ENCODE measurements at regions not wholly inside any gene's neighbourhood (a gene's known extent, or its start where the extent isn't known, plus 50 kb on each side); places are given as distances from the start of the nearest gene placed in this dataset.
"Not testable (repeated sequence)": the region's sequence is repeated elsewhere in the genome, so short reads cannot be mapped to it uniquely, and the experiment has no call there.

DNA sequence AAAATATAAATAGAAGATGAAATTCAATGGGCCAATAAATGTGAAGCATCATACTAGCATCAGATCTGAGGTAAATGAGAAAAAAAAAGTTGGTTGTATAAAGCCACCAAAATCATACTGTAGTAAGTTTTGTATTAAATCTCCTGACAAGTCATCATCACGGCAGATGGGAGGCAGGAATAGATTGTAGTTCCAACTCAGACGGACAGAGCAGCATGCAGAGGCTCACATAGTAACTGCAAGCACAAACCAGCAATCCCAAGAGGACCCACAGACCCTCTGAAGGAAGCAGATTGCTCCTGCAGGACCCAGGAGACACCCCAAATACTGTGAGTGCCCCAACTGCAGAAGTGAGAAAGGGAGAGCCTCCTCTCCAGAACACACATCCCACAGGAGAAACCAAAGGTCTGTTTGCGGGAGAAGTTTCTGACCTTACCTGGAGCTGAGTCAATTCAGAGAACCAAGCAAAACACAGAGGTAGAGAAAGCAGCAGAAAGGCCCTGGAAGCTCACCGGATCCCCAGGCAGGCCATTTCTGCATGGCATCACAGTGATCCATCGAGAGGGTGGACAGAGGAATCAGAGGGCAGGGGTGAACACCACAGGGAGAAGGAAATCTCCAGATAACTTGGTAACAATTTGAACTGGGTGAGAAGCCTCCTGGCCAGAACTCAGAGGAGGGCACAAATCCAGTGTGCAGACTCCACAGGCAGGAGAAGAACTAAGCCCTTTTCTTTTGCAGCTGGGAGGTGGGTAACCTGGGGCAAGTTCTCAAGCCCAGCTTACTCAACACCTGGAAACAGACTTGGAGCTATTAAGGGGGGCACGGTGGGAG is 141.6 kb upstream of the ARHGEF26 start:
- Mint-ChIP-seq H3K9me3 (peaks cover 42% of the 10 kb centered on the region), H3K4me1 (ENCODE audit: low read depth) (no peaks in the 10 kb centered on the region), H3K4me3 (no peak overlapping the region), H3K27me3 (ENCODE audit: insufficient read depth) (no peaks in the 10 kb centered on the region; the same call in 1 of the 2 replicates), H3K36me3 (ENCODE audit: low read depth) (no peaks in the 10 kb centered on the region), H3K27ac (no peak overlapping the region)
- no peak for DNase-seq
- TF ChIP-seq, protein P1, sequence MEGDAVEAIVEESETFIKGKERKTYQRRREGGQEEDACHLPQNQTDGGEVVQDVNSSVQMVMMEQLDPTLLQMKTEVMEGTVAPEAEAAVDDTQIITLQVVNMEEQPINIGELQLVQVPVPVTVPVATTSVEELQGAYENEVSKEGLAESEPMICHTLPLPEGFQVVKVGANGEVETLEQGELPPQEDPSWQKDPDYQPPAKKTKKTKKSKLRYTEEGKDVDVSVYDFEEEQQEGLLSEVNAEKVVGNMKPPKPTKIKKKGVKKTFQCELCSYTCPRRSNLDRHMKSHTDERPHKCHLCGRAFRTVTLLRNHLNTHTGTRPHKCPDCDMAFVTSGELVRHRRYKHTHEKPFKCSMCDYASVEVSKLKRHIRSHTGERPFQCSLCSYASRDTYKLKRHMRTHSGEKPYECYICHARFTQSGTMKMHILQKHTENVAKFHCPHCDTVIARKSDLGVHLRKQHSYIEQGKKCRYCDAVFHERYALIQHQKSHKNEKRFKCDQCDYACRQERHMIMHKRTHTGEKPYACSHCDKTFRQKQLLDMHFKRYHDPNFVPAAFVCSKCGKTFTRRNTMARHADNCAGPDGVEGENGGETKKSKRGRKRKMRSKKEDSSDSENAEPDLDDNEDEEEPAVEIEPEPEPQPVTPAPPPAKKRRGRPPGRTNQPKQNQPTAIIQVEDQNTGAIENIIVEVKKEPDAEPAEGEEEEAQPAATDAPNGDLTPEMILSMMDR (IDR thresholded peaks at IDR 0.05) = no peak

DNA sequence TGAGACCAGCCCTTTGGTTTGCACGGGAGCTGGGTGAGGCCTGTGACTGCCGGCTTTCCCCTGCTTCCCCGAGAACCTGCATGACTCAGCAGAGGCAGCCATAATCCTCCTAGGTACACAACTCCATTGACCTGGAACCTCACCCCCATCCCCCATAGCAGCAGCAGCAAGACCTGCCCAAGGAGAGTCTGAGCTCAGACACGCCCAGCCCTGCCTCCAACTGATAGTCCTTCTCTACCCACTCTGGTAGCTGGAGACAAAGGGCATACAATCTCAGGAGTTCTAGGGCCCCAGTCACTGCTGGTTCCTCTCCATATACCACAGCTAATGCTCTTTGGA is 141.0 kb upstream of the ARHGEF26 start:
- Mint-ChIP-seq H3K4me3 (no peak overlapping the region), H3K36me3 (ENCODE audit: low read depth) (no peaks in the 10 kb centered on the region), H3K9me3 (peaks cover 43% of the 10 kb centered on the region), H3K4me1 (ENCODE audit: low read depth) (no peaks in the 10 kb centered on the region), H3K27ac (no peak overlapping the region), H3K27me3 (ENCODE audit: insufficient read depth) (no peaks in the 10 kb centered on the region)
- TF ChIP-seq, protein P1 (IDR thresholded peaks at IDR 0.05) = no peak
- no peak for DNase-seq

DNA sequence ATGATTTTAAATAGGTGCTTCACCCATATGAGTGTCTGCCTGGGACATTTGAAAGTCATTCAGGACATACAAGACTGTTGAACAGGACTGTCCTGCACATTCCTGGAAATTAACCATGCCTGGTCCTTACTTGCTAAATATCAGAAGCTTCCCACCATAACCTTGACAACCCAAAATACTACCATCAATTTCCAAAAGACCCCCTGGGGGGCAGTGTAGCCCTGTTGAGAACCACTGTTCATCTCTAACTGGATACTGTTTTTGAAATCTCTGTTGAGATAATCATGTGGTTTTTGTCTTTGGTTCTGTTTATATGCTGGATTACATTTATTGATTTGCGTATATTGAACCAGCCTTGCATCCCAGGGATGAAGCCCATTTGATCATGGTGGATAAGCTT is 123.8 kb upstream of the ARHGEF26 start:
- H3K27ac Mint-ChIP-seq; DNase-seq; H3K27me3 Mint-ChIP-seq (ENCODE audit: insufficient read depth); H3K36me3 Mint-ChIP-seq (ENCODE audit: low read depth); H3K4me1 Mint-ChIP-seq (ENCODE audit: low read depth); H3K4me3 Mint-ChIP-seq: not testable (repeated sequence)
- H3K9me3 Mint-ChIP-seq = peaks cover 44% of the 10 kb centered on the region

DNA sequence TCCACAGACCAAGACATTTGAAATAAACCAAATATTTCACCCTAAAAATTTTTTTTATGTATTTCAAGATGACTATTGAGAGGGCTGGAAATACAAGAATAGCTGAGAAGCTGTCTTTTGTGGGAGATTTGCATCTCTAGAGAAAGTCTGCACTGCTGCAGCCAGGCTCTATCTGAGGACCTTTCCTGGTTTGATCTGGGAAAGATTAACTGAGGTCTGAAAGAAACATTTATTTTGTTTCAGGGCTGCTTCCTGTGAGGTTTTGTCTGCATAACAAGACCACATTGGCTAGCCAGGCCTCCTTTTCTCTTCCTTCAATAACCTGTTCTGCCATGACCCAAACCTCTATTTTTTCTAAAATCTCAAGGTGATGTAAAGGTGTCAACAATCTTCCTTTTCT is 117.5 kb upstream of the ARHGEF26 start:
- TF ChIP-seq, protein P1 (IDR thresholded peaks at IDR 0.05) = no peak
- Mint-ChIP-seq H3K36me3 (ENCODE audit: low read depth) (no peaks in the 10 kb centered on the region), H3K9me3 (peaks cover 21% of the 10 kb centered on the region)

DNA sequence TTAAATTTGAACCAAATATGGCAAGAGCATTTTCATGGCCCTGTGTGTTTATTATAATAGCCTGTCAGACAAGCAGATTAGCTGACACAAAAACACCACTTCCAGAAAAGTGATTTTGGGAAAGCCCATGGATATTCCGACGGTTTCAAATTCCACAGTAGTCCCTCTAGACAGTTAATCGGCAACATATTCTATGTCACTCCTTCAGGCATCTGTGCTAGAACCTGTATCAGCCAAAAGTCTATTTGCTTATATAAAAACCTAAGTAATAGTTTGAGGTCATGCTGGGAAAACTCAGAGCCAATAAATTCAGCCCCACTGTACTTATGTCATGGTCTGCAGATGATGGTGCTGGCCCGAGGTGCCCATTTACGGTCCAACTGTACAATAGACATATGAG is 110.2 kb upstream of the ARHGEF26 start:
- TF ChIP-seq, protein P1 (IDR thresholded peaks at IDR 0.05) = no peak
- H3K9me3 Mint-ChIP-seq = peaks cover 21% of the 10 kb centered on the region
- H3K4me3 Mint-ChIP-seq = no peak overlapping the region
- H3K27me3 Mint-ChIP-seq (ENCODE audit: insufficient read depth) = no peaks in the 10 kb centered on the region; the same call in 1 of the 2 replicates
- H3K36me3 Mint-ChIP-seq (ENCODE audit: low read depth) = no peaks in the 10 kb centered on the region
- no peak for DNase-seq
- no peak overlapping the region for H3K27ac Mint-ChIP-seq
- H3K4me1 Mint-ChIP-seq (ENCODE audit: low read depth) = no peaks in the 10 kb centered on the region

More for the DNA sequence above, 117.5 kb upstream of the ARHGEF26 start:
- Mint-ChIP-seq H3K27me3 (ENCODE audit: insufficient read depth) (no peaks in the 10 kb centered on the region; the same call in 1 of the 2 replicates), H3K27ac (no peak overlapping the region), H3K4me3 (no peak overlapping the region), H3K4me1 (ENCODE audit: low read depth) (no peaks in the 10 kb centered on the region)
- no peak for DNase-seq

DNA sequence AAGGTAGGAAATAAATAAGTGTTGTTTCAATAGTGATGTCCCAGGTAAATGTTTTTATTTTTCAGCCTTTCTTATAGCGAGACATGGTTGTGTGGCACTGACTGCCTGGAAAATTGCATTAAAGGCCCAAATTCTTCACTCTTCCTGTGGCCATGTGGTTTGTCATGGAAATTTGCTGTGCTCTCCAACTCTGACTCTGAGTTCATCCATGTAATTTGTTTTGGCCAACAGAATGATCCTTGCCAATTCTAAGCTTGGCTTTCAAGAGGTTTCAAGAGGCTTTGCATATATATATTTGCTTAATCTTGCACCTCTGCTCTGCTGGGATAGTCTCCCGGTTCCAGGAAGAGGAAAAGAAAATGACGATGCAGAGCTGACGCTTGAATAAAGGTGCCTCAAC is 107.5 kb upstream of the ARHGEF26 start:
- Mint-ChIP-seq H3K36me3 (ENCODE audit: low read depth) (no peaks in the 10 kb centered on the region), H3K9me3 (peaks cover 29% of the 10 kb centered on the region), H3K4me1 (ENCODE audit: low read depth) (no peaks in the 10 kb centered on the region), H3K4me3 (no peak overlapping the region), H3K27me3 (ENCODE audit: insufficient read depth) (no peaks in the 10 kb centered on the region), H3K27ac (no peak overlapping the region)
- TF ChIP-seq, protein P1 (IDR thresholded peaks at IDR 0.05) = no peak
- DNase-seq = no peak
